ENCODE measurements at regions not wholly inside any gene's neighbourhood (a gene's known extent, or its start where the extent isn't known, plus 50 kb on each side); places are given as distances from the start of the nearest gene placed in this dataset.

DNA sequence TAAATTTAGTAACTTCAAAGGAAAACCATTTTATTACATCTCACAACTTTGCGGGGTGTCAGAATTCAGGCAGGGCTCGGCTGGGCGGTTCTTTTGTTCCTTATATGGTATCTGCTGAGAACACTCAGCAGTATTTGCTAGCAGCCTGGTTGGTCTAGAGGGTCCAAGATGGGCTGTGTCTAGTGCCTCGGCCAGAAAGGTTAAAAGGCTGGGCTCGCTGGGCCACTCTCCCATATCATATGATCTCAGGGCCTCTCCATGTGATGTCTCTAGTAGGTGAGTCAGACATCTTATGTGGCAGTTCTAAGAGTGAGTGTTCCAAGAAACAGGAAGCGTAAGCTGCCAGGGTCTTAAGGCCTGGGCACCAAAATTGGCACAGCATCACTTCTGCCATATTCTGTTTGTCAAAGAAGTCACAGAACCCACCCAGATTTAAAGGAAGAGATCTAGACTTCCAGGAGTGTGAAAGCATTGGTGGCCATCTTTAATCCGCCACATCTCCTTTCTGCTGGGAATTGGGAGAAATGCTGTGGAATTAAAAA is 100.9 kb upstream of the ATP6AP2 start:
- H3K4me3 ChIP-seq (replicated peaks in 1 of 3; ENCODE audit: insufficient read depth in 1 of 3, low read depth in 1 of 3, low read length in 3 of 3), result no peak overlapping the region
- H3K9me1 ChIP-seq (replicated peaks; ENCODE audit: control insufficient read depth, extremely low read depth, insufficient read depth, low read length), result no peaks in the 10 kb centered on the region
- H3K79me2 ChIP-seq (ENCODE audit: control insufficient read depth, insufficient read depth, low read length), result no peaks in the 10 kb centered on the region
- ChIA-PET CTCF (no interaction called here), POLR2A (no interaction called here)
- H3K27me3 ChIP-seq (ENCODE audit: control insufficient read depth in 2 of 2, insufficient read depth in 2 of 2, low read length in 2 of 2), result no peaks in the 10 kb centered on the region
- no peak overlapping the region for H2AFZ ChIP-seq (ENCODE audit: low read depth, low read length)
- no peaks in the 10 kb centered on the region for H3K36me3 ChIP-seq (ENCODE audit: control insufficient read depth in 2 of 2, extremely low read depth in 1 of 2, insufficient read depth in 2 of 2, low read length in 2 of 2)
- H3K9me3 ChIP-seq (replicated peaks; ENCODE audit: control insufficient read depth, insufficient read depth, low read length), result no peaks in the 10 kb centered on the region
- no peak overlapping the region for H3K27ac ChIP-seq (ENCODE audit: insufficient read depth, low read depth, low read length)
- TF ChIP-seq MYC (IDR thresholded peaks at IDR 0.05; ENCODE audit: low read depth, low read length) (no peak), FOS (IDR thresholded peaks at IDR 0.05; ENCODE audit: borderline replicate concordance, insufficient read depth, low read length) (no peak), GATA2 (IDR thresholded peaks at IDR 0.05; ENCODE audit: insufficient read depth, insufficient read length, low read depth, low read length) (no peak), CTCF (IDR thresholded peaks at IDR 0.05; ENCODE audit: extremely low read depth in 1 of 2, insufficient read depth in 1 of 2, low read depth in 1 of 2, low read length in 2 of 2) (no peak), POLR2A (IDR thresholded peaks at IDR 0.05; ENCODE audit: low read depth, low read length) (no peak), JUN (IDR thresholded peaks at IDR 0.05; ENCODE audit: borderline replicate concordance, insufficient read depth, insufficient read length, low read depth) (no peak), EZH2 (IDR thresholded peaks at IDR 0.05; ENCODE audit: borderline replicate concordance, low read depth, low read length, severe bottlenecking) (no peak), POLR2AphosphoS5 (IDR thresholded peaks at IDR 0.05; ENCODE audit: insufficient read depth, low read depth, low read length) (no peak)
- TF ChIP-seq, protein P1, sequence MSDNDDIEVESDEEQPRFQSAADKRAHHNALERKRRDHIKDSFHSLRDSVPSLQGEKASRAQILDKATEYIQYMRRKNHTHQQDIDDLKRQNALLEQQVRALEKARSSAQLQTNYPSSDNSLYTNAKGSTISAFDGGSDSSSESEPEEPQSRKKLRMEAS (IDR thresholded peaks at IDR 0.05; ENCODE audit: insufficient read depth, insufficient read length), result no peak
- intact Hi-C loops (cut with micrococcal nuclease) (no loop called here), dilution Hi-C loops (cut with MboI; ENCODE audit: extremely low pct_ligation_motif_present, low sequenced_read_pairs) (no loop called here)
- H4K20me1 ChIP-seq (replicated peaks; ENCODE audit: control insufficient read depth, extremely low read depth, insufficient read depth, low read length), result no peaks in the 10 kb centered on the region
- H3K4me1 ChIP-seq (ENCODE audit: control insufficient read depth, extremely low read depth, insufficient read depth, low read length), result no peaks in the 10 kb centered on the region
- no TSS peak for BruUV-seq (replicated peaks)
- DNase-seq (ENCODE audit: low read depth, low spot score) (no peak), FAIRE-seq (no peak)
- H3K9ac ChIP-seq (replicated peaks; ENCODE audit: extremely low read depth, insufficient read depth, low read length), result no peak overlapping the region
- no peak overlapping the region for H3K4me2 ChIP-seq (ENCODE audit: insufficient read depth, low read length)

Data from endothelial cell of umbilical vein (primary cell).